GM19239 (cell line): ENCODE measurements at regions not wholly inside any gene's neighbourhood (a gene's known extent, or its start where the extent isn't known, plus 50 kb on each side); places are given as distances from the start of the nearest gene placed in this dataset.

Source experiments
- DNase-seq: peaks from one replicate; pipeline ENCODE4 v3.0.0; 2011; ENCODE audit warnings: low spot score; ENCODE audit not compliant: insufficient read length
- FAIRE-seq: peaks from 2 replicates; lab custom pipeline; 2011; peaks lifted over from hg19 to GRCh38; lab: Jason Lieb, UNC

- no peak for FAIRE-seq
- DNase-seq, result no peak
These were observed 113.1 kb upstream of the MYL2 start for GRCh38 chr12:111033281-111034082.

GRCh38 chr12:111032591-111032919, 112.2 kb upstream of the MYL2 start:
- DNase-seq (no peak), FAIRE-seq (no peak)

GRCh38 chr12:111031916-111032590, 111.7 kb upstream of the MYL2 start:
- FAIRE-seq (no peak), DNase-seq (no peak)

GRCh38 chr12:111030800-111031199, 110.4 kb upstream of the MYL2 start:
- no peak for DNase-seq
- FAIRE-seq, result no peak

GRCh38 chr12:111029732-111030131, 109.4 kb upstream of the MYL2 start:
- no peak for DNase-seq
- no peak for FAIRE-seq

- no peak for DNase-seq
- FAIRE-seq, result no peak
These were observed 108.9 kb upstream of the MYL2 start for GRCh38 chr12:111029305-111029704.

GRCh38 chr12:111028830-111029229, 108.5 kb upstream of the MYL2 start:
- FAIRE-seq, result no peak

GRCh38 chr12:111027431-111027830, 107.1 kb upstream of the MYL2 start:
- FAIRE-seq, result no peak
- no peak for DNase-seq

More at GRCh38 chr12:111028830-111029229, 108.5 kb upstream of the MYL2 start:
- no peak for DNase-seq

GRCh38 chr12:111025792-111026430, 105.5 kb upstream of the MYL2 start:
- FAIRE-seq, result no peak

GRCh38 chr12:111025301-111025700, 104.9 kb upstream of the MYL2 start:
- FAIRE-seq, result no peak

More at GRCh38 chr12:111025792-111026430, 105.5 kb upstream of the MYL2 start:
- no peak for DNase-seq

GRCh38 chr12:111024205-111024801, 103.9 kb upstream of the MYL2 start:
- FAIRE-seq (peak; percentile 18), DNase-seq (no peak)

More at GRCh38 chr12:111025301-111025700, 104.9 kb upstream of the MYL2 start:
- no peak for DNase-seq

- no peak for DNase-seq
- FAIRE-seq, result no peak
These were observed 102.0 kb upstream of the MYL2 start for GRCh38 chr12:111022386-111022785.

GRCh38 chr12:111014547-111014946, 94.2 kb upstream of the MYL2 start:
- FAIRE-seq (no peak), DNase-seq (no peak)

GRCh38 chr12:111012918-111013317, 92.5 kb upstream of the MYL2 start:
- DNase-seq, result no peak
- no peak for FAIRE-seq

GRCh38 chr12:111011999-111012600, 91.7 kb upstream of the MYL2 start:
- FAIRE-seq (no peak), DNase-seq (no peak)

- no peak for DNase-seq
- FAIRE-seq, result no peak
These were observed 90.7 kb upstream of the MYL2 start for GRCh38 chr12:111010916-111011657.

GRCh38 chr12:111010061-111010460, 89.7 kb upstream of the MYL2 start:
- no peak for FAIRE-seq
- no peak for DNase-seq

GRCh38 chr12:111006621-111007020, 86.2 kb upstream of the MYL2 start:
- FAIRE-seq (no peak), DNase-seq (no peak)

GRCh38 chr12:110998971-110999370, 78.6 kb upstream of the MYL2 start:
- DNase-seq (no peak), FAIRE-seq (no peak)

- DNase-seq (no peak), FAIRE-seq (no peak)
These were observed 77.8 kb upstream of the MYL2 start for GRCh38 chr12:110998165-110998564.
